ENCODE measurements at regions not wholly inside any gene's neighbourhood (a gene's known extent, or its start where the extent isn't known, plus 50 kb on each side); places are given as distances from the start of the nearest gene placed in this dataset.

DNA sequence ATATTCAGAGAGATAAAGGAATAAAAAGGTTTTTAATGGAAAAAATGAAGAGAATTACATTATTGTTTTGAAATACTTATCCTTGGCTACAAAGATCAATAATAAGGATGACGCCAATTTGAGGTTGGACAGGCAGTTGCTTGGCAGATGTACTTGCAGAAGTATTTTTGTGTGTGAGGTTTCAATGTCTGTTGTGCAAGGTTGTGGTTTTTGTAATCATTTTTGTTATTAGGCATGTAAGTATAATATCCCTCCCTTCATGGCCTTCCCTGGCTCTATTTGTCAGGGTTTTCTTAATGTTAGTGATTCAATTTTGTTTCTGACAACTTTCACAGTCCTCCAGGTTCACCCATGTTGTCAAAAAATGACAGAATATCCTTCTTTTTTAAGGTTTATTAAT, 105.9 kb downstream of the OTOL1 start:
- Histone ChIP-seq H3K4me1 (ENCODE audit: control insufficient read depth, low read depth, low read length) (no peaks in the 10 kb centered on the region), H3K4me2 (ENCODE audit: low read length) (no peak overlapping the region)

DNA sequence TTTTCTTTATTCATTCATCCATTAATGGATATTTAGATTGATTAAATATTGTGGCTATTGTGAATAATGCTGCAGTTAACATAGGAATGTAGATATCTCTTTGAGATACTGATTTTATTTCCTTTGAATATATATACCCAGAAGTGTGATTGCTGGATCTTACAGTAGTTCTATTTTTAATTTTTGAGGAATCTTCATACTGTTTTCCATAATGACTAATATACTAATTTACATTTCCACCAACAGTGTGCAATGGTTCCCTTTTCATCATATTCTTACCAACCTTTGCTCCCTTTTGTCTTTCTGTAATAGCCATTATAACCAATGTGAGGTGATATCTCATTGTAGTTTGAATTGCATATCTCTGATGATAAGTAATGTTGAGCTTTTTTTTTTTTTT, 106.3 kb downstream of the OTOL1 start:
- H2BK120ac ChIP-seq (ENCODE audit: low read depth, low read length) = no peak overlapping the region
- no peak overlapping the region for H3K4ac ChIP-seq (ENCODE audit: low read depth, low read length)
- no peak overlapping the region for H3K23ac ChIP-seq (ENCODE audit: low read length)
- H4K8ac ChIP-seq (ENCODE audit: low read depth, low read length) = no peak overlapping the region
- H2AK5ac ChIP-seq (ENCODE audit: low read length) = no peak overlapping the region
- H3K56ac ChIP-seq (ENCODE audit: low read length) = no peak overlapping the region
- no peaks in the 10 kb centered on the region for H3K79me2 ChIP-seq (ENCODE audit: control insufficient read depth, insufficient read depth, low read length)
- no peak overlapping the region for H3K4me2 ChIP-seq (ENCODE audit: low read length)
- H3K4me1 ChIP-seq (ENCODE audit: control insufficient read depth, low read depth, low read length) = no peaks in the 10 kb centered on the region
- no peak overlapping the region for H2BK5ac ChIP-seq (ENCODE audit: low read length)
- DNase-seq = no peak
- H3K36me3 ChIP-seq (ENCODE audit: control insufficient read depth, insufficient read depth, low read length) = no peaks in the 10 kb centered on the region
- no peak overlapping the region for H4K5ac ChIP-seq (ENCODE audit: low read length)
- H2BK15ac ChIP-seq (replicated peaks; ENCODE audit: low read depth) = no peak overlapping the region
- H3K9ac ChIP-seq (ENCODE audit: low read length) = no peak overlapping the region
- H3K27me3 ChIP-seq (ENCODE audit: insufficient read depth, low read length, poor library complexity) = no peaks in the 10 kb centered on the region
- H3K79me1 ChIP-seq (ENCODE audit: low read length) = no peaks in the 10 kb centered on the region
- H3K4me3 ChIP-seq (ENCODE audit: low read length) = no peak overlapping the region
- H3K27ac ChIP-seq (ENCODE audit: low read depth, low read length) = no peak overlapping the region
- no peak overlapping the region for H3K18ac ChIP-seq (ENCODE audit: low read length)

More for the DNA sequence above, 105.9 kb downstream of the OTOL1 start:
- Histone ChIP-seq H4K5ac (ENCODE audit: low read length) (no peak overlapping the region), H3K18ac (ENCODE audit: low read length) (no peak overlapping the region), H2BK15ac (replicated peaks; ENCODE audit: low read depth) (no peak overlapping the region), H3K23ac (ENCODE audit: low read length) (no peak overlapping the region), H3K27me3 (ENCODE audit: insufficient read depth, low read length, poor library complexity) (no peaks in the 10 kb centered on the region), H3K9ac (ENCODE audit: low read length) (no peak overlapping the region), H2AK5ac (ENCODE audit: low read length) (no peak overlapping the region), H3K56ac (ENCODE audit: low read length) (no peak overlapping the region), H2BK5ac (ENCODE audit: low read length) (no peak overlapping the region), H3K36me3 (ENCODE audit: control insufficient read depth, insufficient read depth, low read length) (no peaks in the 10 kb centered on the region), H3K4ac (ENCODE audit: low read depth, low read length) (no peak overlapping the region), H3K79me2 (ENCODE audit: control insufficient read depth, insufficient read depth, low read length) (no peaks in the 10 kb centered on the region), H3K79me1 (ENCODE audit: low read length) (no peaks in the 10 kb centered on the region), H3K27ac (ENCODE audit: low read depth, low read length) (no peak overlapping the region), H4K8ac (ENCODE audit: low read depth, low read length) (no peak overlapping the region), H2BK120ac (ENCODE audit: low read depth, low read length) (no peak overlapping the region), H3K4me3 (ENCODE audit: low read length) (no peak overlapping the region)
- no CpG with 5 or more reads among the region's 1 CpG for WGBS (ENCODE audit: extremely low coverage, insufficient coverage, low lambda C conversion rate)
- DNase-seq = no peak

DNA sequence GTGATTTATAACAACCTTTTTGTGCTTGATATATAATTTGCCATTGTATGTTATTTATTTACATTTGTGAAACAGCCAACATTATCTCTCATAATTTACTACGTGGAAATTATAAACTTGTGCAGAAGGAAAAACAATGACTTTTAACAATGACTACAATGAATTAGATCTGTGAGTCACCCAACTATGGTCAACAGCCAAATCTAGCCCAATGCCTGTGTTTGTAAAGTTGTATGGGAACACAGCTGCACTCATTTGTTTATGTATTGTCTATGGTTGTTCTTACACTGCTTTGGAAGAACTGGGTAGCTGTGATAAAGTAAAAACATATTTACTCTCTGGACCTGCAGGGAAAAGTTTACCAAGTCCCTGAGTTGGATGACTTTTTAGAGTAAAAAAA, 110.4 kb downstream of the OTOL1 start:
- no peak overlapping the region for H2BK5ac ChIP-seq (ENCODE audit: low read length)

DNA sequence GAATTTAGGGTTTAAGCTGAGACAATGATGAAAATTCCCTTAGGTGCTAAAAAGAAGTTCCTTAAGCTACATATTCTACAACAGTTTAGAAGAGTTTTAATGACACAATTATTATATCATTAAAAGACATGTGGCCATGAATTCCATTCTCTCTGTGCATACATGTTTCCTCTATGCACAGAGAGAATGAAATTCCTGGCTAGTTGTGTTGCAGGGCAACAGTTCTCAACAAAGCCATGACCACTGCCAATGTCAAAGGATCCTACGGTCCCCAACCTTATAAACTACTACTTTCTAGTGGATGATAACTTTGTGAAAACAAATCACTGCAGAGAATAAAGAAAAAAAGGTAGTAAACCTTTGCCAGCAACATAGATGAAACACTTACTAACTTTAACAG, 122.7 kb downstream of the OTOL1 start:
- H3K4me2 ChIP-seq (ENCODE audit: low read length) = no peak overlapping the region
- H2BK120ac ChIP-seq (ENCODE audit: low read depth, low read length) = no peak overlapping the region

More for the DNA sequence above, 110.4 kb downstream of the OTOL1 start:
- no peak overlapping the region for H2BK15ac ChIP-seq (replicated peaks; ENCODE audit: low read depth)
- no peak overlapping the region for H3K27ac ChIP-seq (ENCODE audit: low read depth, low read length)
- H3K79me2 ChIP-seq (ENCODE audit: control insufficient read depth, insufficient read depth, low read length) = no peaks in the 10 kb centered on the region
- H3K4me1 ChIP-seq (ENCODE audit: control insufficient read depth, low read depth, low read length) = no peaks in the 10 kb centered on the region
- H3K23ac ChIP-seq (ENCODE audit: low read length) = no peak overlapping the region
- no peaks in the 10 kb centered on the region for H3K79me1 ChIP-seq (ENCODE audit: low read length)
- H4K8ac ChIP-seq (ENCODE audit: low read depth, low read length) = no peak overlapping the region
- H3K36me3 ChIP-seq (ENCODE audit: control insufficient read depth, insufficient read depth, low read length) = no peaks in the 10 kb centered on the region
- H3K4me2 ChIP-seq (ENCODE audit: low read length) = no peak overlapping the region
- H3K9ac ChIP-seq (ENCODE audit: low read length) = no peak overlapping the region
- H2BK120ac ChIP-seq (ENCODE audit: low read depth, low read length) = no peak overlapping the region
- H3K56ac ChIP-seq (ENCODE audit: low read length) = no peak overlapping the region
- H3K18ac ChIP-seq (ENCODE audit: low read length) = no peak overlapping the region
- no peak overlapping the region for H3K4ac ChIP-seq (ENCODE audit: low read depth, low read length)
- no peaks in the 10 kb centered on the region for H3K27me3 ChIP-seq (ENCODE audit: insufficient read depth, low read length, poor library complexity)
- H3K4me3 ChIP-seq (ENCODE audit: low read length) = no peak overlapping the region
- no CpG with 5 or more reads among the region's 1 CpG for WGBS (ENCODE audit: extremely low coverage, insufficient coverage, low lambda C conversion rate)
- no peak overlapping the region for H4K5ac ChIP-seq (ENCODE audit: low read length)
- no peak for DNase-seq
- no peak overlapping the region for H2AK5ac ChIP-seq (ENCODE audit: low read length)

DNA sequence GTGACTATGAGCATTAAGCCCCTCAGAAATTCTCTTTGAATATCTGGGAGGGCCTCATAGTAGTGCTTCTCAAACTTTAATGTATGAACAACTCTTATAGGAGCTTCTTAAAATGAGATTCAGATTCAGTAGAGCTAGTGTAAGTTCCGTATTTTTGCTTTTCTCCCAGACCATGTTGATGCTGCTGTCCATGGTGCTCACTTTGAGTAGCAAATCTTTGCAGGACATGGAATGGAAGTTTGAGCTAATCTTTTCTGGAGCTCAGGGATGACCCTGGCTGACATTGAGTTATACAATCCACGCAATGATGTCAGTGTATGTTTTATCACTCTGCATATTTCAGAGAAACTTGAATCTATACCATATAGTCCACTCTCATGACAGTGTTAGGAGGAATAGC, 134.2 kb downstream of the OTOL1 start:
- no CpG with 5 or more reads among the region's 2 CpGs for WGBS (ENCODE audit: extremely low coverage, insufficient coverage, low lambda C conversion rate)
- no peak overlapping the region for H3K23ac ChIP-seq (ENCODE audit: low read length)
- no peak overlapping the region for H4K5ac ChIP-seq (ENCODE audit: low read length)
- H3K4ac ChIP-seq (ENCODE audit: low read depth, low read length) = no peak overlapping the region
- no peak overlapping the region for H2BK5ac ChIP-seq (ENCODE audit: low read length)
- H3K9ac ChIP-seq (ENCODE audit: low read length) = no peak overlapping the region
- H3K27me3 ChIP-seq (ENCODE audit: insufficient read depth, low read length, poor library complexity) = no peaks in the 10 kb centered on the region
- H3K4me2 ChIP-seq (ENCODE audit: low read length) = no peak overlapping the region
- H4K8ac ChIP-seq (ENCODE audit: low read depth, low read length) = no peak overlapping the region
- H3K27ac ChIP-seq (ENCODE audit: low read depth, low read length) = no peak overlapping the region
- H3K36me3 ChIP-seq (ENCODE audit: control insufficient read depth, insufficient read depth, low read length) = no peaks in the 10 kb centered on the region
- H3K4me1 ChIP-seq (ENCODE audit: control insufficient read depth, low read depth, low read length) = no peaks in the 10 kb centered on the region
- H3K4me3 ChIP-seq (ENCODE audit: low read length) = no peak overlapping the region
- H2BK15ac ChIP-seq (replicated peaks; ENCODE audit: low read depth) = no peak overlapping the region
- H3K79me1 ChIP-seq (ENCODE audit: low read length) = no peaks in the 10 kb centered on the region
- no peak overlapping the region for H2AK5ac ChIP-seq (ENCODE audit: low read length)
- DNase-seq = peak; percentile 37
- H2BK120ac ChIP-seq (ENCODE audit: low read depth, low read length) = no peak overlapping the region
- H3K18ac ChIP-seq (ENCODE audit: low read length) = no peak overlapping the region
- no peak overlapping the region for H3K56ac ChIP-seq (ENCODE audit: low read length)
- no peaks in the 10 kb centered on the region for H3K79me2 ChIP-seq (ENCODE audit: control insufficient read depth, insufficient read depth, low read length)

More for the DNA sequence above, 122.7 kb downstream of the OTOL1 start:
- no peak overlapping the region for H3K27ac ChIP-seq (ENCODE audit: low read depth, low read length)
- H3K23ac ChIP-seq (ENCODE audit: low read length) = no peak overlapping the region
- H4K8ac ChIP-seq (ENCODE audit: low read depth, low read length) = no peak overlapping the region
- H3K36me3 ChIP-seq (ENCODE audit: control insufficient read depth, insufficient read depth, low read length) = no peaks in the 10 kb centered on the region
- no peak overlapping the region for H2BK15ac ChIP-seq (replicated peaks; ENCODE audit: low read depth)
- no peak overlapping the region for H4K5ac ChIP-seq (ENCODE audit: low read length)
- H2AK5ac ChIP-seq (ENCODE audit: low read length) = no peak overlapping the region
- no peak overlapping the region for H2BK5ac ChIP-seq (ENCODE audit: low read length)
- H3K4me3 ChIP-seq (ENCODE audit: low read length) = no peak overlapping the region
- H3K79me2 ChIP-seq (ENCODE audit: control insufficient read depth, insufficient read depth, low read length) = no peaks in the 10 kb centered on the region
- DNase-seq = no peak
- no peak overlapping the region for H3K9ac ChIP-seq (ENCODE audit: low read length)
- WGBS (ENCODE audit: extremely low coverage, insufficient coverage, low lambda C conversion rate) = no CpG with 5 or more reads among the region's 1 CpG
- no peak overlapping the region for H3K56ac ChIP-seq (ENCODE audit: low read length)
- H3K79me1 ChIP-seq (ENCODE audit: low read length) = no peaks in the 10 kb centered on the region
- H3K27me3 ChIP-seq (ENCODE audit: insufficient read depth, low read length, poor library complexity) = no peaks in the 10 kb centered on the region
- no peaks in the 10 kb centered on the region for H3K4me1 ChIP-seq (ENCODE audit: control insufficient read depth, low read depth, low read length)
- no peak overlapping the region for H3K4ac ChIP-seq (ENCODE audit: low read depth, low read length)
- H3K18ac ChIP-seq (ENCODE audit: low read length) = no peak overlapping the region

DNA sequence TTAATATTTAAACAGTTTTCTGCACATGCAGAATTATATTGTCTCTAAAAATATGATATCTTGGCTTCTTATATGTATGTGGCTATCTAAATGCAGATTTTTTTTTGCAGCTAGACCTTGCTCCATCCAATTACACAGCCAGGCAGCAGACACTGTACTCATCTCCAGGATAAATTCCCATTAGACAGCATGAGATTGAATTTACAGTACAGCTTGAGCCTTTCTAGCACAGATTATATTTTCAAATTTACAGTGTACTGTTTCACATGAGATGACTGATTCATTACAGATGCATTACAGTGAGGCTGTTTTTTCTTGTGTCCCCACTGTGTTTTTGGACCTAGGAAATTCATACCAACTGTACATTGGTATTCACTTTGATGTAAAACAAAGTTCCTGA, 134.9 kb downstream of the OTOL1 start:
- DNase-seq = no peak
- Histone ChIP-seq H3K4ac (ENCODE audit: low read depth, low read length) (no peak overlapping the region), H3K4me3 (ENCODE audit: low read length) (no peak overlapping the region), H3K27me3 (ENCODE audit: insufficient read depth, low read length, poor library complexity) (no peaks in the 10 kb centered on the region), H3K56ac (ENCODE audit: low read length) (no peak overlapping the region), H4K8ac (ENCODE audit: low read depth, low read length) (no peak overlapping the region), H4K5ac (ENCODE audit: low read length) (no peak overlapping the region), H3K27ac (ENCODE audit: low read depth, low read length) (no peak overlapping the region), H3K79me2 (ENCODE audit: control insufficient read depth, insufficient read depth, low read length) (no peaks in the 10 kb centered on the region), H3K4me2 (ENCODE audit: low read length) (no peak overlapping the region), H3K23ac (ENCODE audit: low read length) (no peak overlapping the region), H3K9ac (ENCODE audit: low read length) (no peak overlapping the region), H3K36me3 (ENCODE audit: control insufficient read depth, insufficient read depth, low read length) (no peaks in the 10 kb centered on the region), H3K18ac (ENCODE audit: low read length) (no peak overlapping the region), H2AK5ac (ENCODE audit: low read length) (no peak overlapping the region), H2BK5ac (ENCODE audit: low read length) (no peak overlapping the region), H2BK120ac (ENCODE audit: low read depth, low read length) (no peak overlapping the region), H3K4me1 (ENCODE audit: control insufficient read depth, low read depth, low read length) (no peaks in the 10 kb centered on the region), H2BK15ac (replicated peaks; ENCODE audit: low read depth) (no peak overlapping the region), H3K79me1 (ENCODE audit: low read length) (no peaks in the 10 kb centered on the region)
